HG03571 (cell line): ENCODE measurements at regions not wholly inside any gene's neighbourhood (a gene's known extent, or its start where the extent isn't known, plus 50 kb on each side); places are given as distances from the start of the nearest gene placed in this dataset.

ENCODE experiments used
- ATAC-seq: cut with Tn5 transposase; IDR thresholded peaks from one replicate; pipeline ENCODE4 v1.9.1; 2021; ENCODE audit not compliant: unreplicated experiment

DNA sequence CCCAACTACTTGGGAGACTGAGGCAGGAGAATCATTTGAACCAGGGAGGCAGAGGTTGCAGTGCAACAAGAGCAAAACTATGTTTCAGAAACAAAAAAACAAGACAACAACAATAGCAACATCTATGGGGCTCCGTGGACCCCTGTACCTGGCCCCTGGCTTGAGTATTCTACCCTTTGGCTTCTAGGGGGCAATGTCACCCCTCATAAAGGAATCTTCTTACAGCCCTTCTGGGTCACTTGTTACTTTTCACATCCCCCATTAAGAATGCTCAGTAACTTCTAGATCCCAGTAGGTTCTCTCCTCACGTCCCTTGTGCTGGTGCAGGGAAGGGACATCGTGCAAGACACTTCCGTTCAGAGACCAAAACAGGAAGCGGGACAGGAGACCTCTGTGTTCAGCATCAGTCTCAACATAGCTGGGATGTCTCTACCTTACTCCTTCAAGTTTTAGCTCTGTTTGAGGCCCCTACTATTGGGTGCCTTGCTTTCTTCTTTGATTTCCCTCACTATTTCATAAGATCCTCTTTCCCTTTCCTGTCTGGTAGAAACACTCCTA is 218.1 kb upstream of the ARGLU1 start:
- ATAC-seq, result no peak

DNA sequence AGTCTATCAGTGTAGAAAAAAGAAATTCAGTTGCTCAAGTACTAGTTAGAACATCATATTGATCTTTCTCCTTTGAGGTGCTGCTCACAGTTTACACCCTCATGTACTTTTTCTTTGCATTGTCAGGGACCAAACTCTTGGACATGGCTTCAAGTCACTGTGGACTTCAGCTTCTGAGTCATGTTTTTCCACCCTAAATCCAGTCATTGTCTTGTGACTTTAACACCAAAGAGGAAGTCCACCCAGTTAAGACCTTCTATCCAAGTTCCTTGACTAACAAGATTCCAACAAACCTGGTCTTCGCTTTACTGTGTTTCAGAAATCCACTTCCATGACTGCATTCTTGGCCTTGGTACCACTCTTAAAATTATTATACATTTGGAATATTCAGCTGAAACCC is 206.7 kb upstream of the ARGLU1 start:
- no peak for ATAC-seq

DNA sequence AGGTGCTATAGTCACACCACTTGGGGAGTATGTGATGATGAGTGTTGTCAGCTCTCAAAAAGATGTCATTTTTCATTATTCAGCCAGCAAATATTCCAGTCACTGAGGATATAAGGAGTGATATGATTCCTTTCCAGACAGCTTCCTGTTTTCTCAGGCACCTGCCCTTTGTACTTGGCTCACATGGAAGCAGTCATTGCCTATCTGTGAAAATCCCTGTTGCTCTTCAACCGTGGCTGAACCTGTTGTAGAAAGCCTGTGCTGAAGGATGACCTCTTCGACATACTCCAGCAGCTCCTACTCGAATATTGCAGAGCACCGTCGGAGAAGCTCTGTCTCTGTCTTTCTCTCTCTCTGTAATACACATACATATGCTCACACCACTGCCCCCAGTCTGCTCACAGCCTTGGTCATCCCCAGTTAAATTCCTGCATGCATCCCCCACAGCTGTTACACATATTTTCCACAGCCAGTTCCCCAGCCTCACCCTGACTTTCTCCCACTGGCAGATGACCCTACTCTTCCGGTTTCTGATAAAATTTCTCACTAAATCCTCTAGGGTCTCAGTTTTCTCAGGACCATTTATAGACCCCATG is 204.2 kb upstream of the ARGLU1 start:
- ATAC-seq, result no peak

DNA sequence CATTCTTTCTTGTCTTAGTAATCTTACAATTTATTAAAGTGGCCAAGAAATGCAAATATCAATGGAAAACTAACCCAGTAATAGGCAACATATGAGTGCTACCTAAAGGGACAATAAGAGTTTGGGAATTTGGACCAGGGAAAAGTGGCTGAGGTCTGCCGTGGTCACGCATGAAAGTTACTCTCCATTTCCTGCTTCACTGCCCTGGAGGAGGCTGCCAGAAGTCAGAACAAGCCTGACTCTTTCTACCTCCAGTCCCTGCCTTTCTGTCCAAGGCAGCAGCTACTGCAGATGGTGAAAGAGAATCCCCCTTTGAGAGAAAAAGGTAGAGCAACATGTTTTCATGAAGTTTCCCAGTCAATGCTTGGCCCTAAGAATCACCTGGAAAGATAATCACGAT is 201.1 kb upstream of the ARGLU1 start:
- ATAC-seq, result no peak

DNA sequence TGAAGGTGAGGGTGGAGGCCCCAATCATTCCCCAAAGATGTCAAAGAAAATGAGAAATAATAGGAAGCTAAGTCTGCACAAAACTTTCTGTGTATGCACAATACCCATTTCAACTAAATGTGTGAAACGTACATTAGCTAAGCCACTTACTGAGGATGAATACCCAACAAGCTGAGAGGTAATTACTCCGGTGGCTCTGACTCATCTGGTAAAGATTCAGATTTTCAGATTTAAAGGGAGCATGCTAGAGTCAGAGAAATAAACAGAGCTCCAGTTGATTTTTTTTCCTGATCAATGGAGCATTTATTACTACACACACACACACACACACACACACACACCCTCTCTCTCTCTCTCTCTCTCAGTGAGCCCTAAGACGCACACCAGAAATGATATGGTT is 194.8 kb upstream of the ARGLU1 start:
- no peak for ATAC-seq

DNA sequence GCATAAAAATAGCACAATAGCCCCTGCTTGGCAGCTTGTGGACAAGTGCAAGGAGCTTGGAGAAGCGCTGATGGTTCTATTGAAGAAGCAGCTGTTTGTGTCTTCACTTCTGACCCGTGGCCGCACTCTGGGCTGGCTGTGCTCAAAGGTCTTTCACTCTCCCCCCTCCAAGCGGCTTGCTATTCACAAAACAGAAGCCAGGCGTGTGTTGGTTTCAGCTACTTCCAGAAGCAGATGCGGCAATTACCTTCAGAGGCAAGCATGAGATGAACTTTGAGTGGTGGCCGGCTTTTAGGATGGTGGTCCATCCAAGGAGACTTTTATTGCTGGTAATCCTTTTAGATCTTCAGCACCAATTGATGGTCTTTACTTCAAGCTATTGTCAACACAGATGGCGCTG is 188.5 kb upstream of the ARGLU1 start:
- no peak for ATAC-seq

DNA sequence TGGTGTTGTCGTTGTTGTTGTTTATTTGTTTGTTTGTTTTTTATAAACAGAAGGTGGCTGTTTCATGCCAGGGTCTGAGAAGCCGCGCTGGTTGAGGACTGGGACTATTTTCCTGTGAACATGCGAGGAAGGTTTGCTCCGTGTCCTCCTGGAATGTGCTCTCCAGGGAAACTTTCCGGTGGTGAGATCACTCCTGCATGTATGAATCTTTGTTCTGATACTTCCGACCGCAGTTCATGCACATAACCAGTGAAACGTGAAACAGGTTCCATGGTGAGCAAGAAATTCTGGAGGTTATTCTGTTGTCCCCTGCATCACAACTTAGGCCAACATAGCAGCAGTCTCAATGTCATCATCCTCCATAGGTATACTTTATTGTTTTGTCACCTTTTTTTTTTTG is 187.6 kb upstream of the ARGLU1 start:
- no peak for ATAC-seq

DNA sequence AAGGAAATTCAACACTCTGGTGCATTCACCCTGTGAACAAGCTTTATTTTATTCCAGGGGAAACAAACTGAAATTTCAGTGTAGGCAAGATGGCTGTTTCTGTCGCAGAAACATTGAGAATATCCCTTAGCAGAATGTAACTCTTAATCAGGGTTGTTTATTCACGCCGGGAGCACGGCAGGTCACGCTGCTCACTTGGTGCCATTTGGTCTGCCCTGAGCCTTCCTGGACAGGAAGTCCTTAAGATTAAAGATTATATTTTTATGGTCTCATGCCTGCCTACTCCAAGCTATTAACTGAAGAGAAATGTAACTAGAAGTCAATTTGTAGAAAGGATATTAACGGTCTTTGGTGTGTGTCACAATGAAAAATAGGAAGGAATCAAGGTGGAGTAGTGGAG is 185.3 kb upstream of the ARGLU1 start:
- no peak for ATAC-seq

DNA sequence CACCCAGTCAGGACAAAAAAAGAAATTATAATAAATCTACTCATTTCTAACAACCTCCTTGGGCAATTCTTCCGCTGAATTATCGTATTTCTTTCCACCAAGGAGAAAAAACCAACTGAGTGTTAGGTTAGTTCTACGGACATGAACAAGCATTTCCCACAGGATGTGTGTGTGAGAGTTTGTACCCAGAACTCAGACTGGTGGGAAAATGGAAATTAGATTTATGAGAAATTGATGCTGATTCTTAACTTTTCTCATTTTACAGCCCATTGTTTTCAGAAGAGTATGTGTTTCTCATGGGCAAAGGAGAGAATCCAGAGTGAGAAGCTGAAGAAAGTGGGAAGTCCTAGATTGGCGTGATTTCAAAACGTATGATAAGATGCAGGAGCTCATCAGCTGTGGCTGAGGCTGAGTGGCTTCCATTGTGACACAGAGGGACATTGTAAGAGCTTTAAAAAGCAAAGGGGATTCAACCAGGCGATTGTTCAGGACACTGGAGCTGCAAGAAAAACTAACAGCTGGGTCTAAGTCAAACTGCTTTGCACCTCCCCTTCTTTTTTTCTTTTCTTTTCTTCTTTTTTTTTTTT is 184.7 kb upstream of the ARGLU1 start:
- no peak for ATAC-seq

DNA sequence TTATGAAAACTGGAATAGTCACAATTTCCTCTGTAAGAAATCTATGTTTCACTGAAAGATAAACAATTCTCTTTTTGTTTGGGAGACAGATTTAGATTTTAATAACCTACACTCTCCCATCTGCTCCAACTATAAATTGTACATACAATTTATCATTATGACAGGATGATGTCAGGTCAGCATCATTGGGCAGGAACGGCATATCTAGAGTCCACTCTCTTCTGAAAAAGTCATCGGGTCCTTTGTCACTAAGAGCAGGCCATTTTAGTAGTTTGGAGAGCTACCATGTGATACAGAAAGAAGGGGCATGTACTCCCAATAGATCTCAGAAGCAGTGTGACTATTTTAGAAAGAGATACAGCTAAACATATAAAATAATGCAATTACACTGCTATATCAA is 180.8 kb upstream of the ARGLU1 start:
- no peak for ATAC-seq

DNA sequence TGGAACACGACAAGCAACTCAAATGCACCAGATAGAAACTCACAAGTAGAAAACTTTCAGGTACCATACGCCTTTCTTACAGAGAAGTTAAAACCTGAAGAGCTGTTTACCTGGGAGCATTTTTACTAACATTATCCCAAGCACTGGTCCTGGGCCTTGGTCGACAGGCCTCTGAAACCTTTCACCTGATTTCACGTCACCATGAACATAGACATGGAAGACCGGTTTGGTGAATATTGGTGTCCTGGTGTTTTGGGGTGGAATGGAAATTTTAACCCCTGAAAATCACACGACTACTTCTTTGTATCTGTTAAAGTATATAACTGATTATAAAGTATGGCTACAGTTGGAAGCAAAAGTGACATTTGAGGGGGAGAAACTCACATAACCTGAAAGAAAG is 176.6 kb upstream of the ARGLU1 start:
- ATAC-seq, result no peak

DNA sequence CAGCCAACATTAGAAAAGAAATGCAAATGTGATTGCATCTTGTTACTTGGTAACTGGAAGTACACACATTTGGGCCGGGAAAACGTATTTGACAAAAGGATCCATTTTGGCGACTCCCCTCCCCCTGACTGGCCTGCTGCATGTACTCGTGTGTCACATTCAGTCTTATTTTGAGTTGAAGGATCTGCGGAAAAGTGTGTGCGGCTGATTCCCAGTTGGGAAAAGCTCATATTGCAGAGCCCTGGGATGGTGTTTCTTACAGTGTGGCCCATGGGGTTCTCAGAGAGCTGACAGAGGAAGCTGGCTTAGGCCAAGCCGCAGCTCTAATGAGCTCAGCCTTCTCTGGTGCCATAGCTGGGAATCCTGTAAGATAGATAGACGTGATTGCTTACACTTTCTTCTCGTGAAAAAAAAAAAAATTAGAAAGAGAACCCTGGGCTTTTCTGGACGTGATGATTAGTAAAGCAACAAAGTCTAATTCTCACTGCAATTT is 170.3 kb upstream of the ARGLU1 start:
- no peak for ATAC-seq

DNA sequence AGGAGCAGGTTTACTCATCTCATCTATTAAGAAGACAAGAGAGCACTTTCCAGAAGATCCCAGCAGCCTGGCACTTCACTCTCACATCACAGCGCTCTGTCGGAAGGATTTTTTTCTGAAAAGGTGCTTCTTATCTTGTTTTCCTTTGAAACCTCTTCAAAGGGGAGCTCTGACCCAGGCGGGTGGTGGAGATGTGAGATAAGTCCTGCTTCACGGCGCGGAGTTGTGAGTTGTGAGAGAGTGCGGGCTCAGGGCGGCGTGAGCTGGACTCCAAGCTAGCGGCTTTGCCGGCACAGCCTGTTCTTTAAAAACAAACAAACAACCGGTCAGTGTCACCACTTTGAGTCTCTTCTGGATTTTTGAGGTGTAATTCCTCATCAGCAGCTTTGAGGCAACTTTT is 169.0 kb upstream of the ARGLU1 start:
- no peak for ATAC-seq

DNA sequence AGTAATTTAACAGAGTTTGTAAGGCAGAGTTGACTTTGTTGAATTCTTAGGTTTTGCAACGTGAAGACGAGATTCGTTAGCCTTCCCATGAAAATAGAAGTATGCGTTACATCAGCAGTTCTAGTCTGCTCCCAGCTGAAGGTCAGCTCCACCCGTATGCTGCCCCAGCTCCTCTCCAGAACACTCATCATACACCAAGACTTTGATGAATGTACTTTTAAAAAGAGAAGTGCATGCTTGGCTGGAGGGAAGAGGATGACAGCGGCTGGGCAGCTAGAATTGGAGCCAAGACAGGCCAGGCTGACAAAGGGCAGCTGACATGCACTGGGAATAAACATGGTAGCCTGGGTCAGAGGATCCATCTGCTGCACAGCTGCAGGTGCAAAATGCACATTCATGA is 166.3 kb upstream of the ARGLU1 start:
- ATAC-seq, result no peak

DNA sequence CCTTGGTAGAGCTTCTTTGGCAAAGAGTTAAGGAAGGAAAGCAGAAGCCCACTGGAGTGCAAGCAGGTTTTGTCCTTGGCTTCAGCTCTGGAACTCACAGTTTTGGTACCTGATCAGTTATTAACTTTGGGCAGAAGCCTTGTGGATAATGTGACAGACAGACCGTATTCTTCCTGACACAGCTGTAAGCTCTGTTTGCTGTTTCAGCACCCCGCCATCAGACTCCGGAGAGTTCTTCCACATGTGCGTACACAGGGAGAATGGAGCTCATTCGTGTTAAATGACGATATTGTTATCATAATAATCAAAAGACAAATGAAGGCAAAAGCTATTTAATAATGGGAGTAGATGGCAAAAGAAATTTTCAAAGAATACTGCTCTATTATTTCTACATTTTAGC is 155.1 kb upstream of the ARGLU1 start:
- no peak for ATAC-seq

DNA sequence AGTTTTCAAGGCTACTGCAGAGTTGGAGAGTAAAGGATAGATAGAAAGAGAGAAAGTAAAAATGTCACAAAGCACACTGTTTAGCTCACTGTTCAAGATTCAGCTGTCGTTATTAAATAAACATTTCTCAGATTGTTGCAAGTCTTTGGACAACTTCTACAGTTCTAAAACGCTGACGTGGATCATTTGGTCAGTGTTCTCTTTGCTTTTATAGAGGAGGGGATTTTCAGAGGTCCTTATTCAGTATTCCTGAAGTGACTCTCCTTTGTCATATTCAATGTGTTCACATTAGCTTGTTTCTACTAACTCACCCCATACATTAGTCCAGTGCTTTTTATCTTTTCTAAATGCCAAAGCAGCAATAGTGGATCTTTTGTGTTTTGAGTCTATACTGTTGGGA is 154.7 kb upstream of the ARGLU1 start:
- ATAC-seq, result no peak

DNA sequence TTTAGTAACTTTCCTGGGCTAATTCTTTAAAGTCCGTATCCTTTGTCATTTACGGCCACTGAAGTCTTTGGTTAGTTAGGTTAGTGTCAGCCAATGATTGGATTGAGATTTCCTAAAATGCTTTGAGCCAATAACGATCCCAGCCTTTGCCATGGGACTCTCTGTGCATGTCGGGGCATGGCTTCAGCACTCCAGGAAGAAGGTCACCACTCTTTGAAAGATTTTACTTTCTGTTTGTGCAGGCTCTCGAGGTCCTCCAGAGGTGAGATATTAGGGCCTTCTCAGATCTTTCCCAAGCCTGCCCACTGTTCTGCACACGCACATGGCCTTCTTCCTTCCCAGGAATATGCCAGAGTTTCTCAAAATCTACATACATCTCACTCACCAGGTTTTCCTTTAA is 153.7 kb upstream of the ARGLU1 start:
- ATAC-seq, result no peak

DNA sequence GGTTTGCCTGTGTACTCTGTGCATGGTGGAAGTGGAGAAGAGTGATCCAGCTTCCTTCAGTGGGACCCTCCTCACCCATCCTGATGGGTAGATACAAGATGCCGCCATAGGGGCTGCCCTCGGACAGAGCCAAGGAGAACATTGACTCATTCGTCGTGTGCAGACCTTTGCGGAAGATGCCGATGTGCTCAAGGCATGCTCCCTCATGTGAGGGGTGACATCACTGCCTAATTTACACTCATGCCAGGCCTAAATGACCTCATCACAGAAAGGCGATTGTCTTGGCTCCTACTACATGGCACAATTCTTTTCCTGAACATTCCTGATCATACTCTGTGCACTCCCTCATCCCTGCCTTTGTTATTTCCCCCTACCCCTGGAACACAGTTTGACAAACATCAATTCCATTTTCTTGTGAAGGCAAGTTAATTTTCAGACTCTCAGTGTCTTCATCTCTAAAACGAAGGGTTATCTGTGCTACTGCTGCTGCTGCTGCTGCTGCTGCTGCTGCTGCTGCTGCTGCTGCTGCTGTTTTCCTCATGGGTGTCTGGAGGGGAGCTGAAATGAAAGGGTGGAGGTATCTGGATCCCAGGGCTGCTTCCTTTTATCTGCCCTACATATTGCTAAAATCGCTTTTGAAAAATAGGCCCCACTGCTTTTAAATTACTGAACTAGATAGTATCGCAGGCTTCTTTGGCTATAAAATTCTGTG is 146.5 kb upstream of the ARGLU1 start:
- no peak for ATAC-seq

DNA sequence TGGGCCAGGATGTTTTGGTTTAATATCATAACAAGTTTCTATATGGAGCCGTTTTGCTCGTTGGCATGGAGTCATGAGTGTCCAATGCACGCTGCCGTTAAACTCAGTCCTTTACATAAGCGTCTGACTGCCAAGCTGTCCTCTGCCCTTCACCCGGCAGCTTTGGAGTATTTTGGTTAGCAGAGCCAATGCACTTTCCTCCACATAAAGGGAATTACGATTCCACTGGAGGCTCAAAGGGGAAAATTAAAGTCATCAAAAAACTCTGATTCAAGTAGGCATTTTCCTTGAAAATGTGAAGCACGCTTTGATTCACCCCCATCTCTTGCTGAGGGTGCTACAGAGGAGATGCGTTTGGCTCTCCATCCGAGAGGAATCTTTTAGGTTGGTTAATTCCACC is 144.4 kb upstream of the ARGLU1 start:
- ATAC-seq, result no peak

DNA sequence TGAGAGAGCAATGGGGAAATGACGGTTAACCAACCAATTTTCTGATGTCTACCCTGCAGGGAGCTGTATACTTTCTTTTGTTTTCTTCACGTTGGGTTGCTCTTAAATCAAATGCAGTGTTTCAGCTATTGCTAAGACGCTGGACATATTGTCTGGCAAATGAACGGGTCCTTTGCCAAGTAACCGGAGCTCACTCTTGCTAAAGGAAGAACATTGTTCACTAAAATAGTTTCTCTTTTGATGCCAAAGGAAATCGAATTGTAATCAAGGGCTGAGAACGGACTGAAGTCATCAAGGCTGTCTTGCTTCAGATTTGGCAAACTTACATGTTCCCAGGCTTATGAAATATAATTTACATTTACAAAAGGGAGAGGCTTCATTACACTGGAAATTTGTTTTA is 142.3 kb upstream of the ARGLU1 start:
- ATAC-seq, result no peak

DNA sequence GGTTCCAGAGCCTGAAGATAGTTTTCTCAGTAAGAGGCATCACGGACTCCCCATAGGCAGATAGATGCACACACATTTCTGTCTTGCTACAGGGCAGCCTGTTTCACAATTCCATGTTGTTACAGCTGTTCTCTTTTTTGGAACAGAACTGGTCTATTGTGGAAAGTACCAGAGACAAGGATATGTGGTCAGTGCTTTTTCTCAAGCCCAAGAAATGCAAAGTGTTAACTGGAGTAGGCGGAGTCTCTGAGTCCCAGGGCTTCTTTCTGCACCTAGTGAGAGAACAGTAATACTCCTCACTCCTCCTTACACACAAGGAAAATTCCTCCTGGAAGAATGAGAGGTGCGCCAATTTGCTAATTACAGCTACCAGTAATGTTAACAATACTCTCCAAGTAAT is 141.6 kb upstream of the ARGLU1 start:
- ATAC-seq, result no peak

DNA sequence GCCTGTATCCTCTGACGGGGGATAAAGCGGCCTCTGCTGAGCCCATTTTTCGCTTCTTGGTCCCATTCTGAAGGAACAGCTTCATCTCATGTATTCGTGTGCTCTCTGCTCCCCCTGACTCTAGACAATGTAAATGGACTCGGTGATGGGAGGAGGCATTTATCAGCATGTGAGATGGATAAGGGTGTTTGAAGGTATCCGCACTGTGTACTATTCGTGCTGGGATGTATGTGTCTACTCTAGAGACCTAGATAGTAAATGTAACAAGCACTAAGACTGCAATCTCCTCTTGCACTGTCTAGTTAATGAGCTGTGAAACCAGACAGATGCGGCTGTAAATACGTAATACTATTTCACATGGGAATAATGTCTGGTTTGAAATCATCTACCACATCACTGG is 134.6 kb upstream of the ARGLU1 start:
- ATAC-seq, result no peak
